Loucy (cell line): ENCODE measurements at regions not wholly inside any gene's neighbourhood (a gene's known extent, or its start where the extent isn't known, plus 50 kb on each side); places are given as distances from the start of the nearest gene placed in this dataset.

ENCODE experiments used
- H2AFZ ChIP-seq: fragments of 200-600 bp; sonication (generic); 2 replicates; pipeline ENCODE4 v1.6.0; 2016; ENCODE audit warnings: antibody characterized with exemption, mild to moderate bottlenecking, low read length, moderate library complexity
- H3F3A ChIP-seq: fragments of 200-600 bp; 2 replicates; pipeline ENCODE4 v1.6.0; 2016; ENCODE audit warnings: antibody characterized with exemption, low read depth, mild to moderate bottlenecking
- H3K27me3 ChIP-seq: fragments of 200-600 bp; sonication (generic); 2 replicates; pipeline ENCODE4 v1.6.1; 2014; ENCODE audit warnings: low read length, mild to moderate bottlenecking; ENCODE audit not compliant: insufficient read depth, poor library complexity, severe bottlenecking
- H3K36me3 ChIP-seq: fragments of 200-600 bp; sonication (generic); 2 replicates; pipeline ENCODE4 v1.6.1; 2016; ENCODE audit warnings: low read length; ENCODE audit not compliant: insufficient read depth
- H3K4me1 ChIP-seq: fragments of 200-600 bp; sonication (generic); 2 replicates; pipeline ENCODE4 v1.5.1; 2014; ENCODE audit warnings: low read length, mild to moderate bottlenecking; ENCODE audit not compliant: insufficient read depth, poor library complexity, severe bottlenecking
- H3K4me2 ChIP-seq: fragments of 200-600 bp; sonication (generic); 2 replicates; pipeline ENCODE4 v1.6.0; 2014; ENCODE audit warnings: antibody characterized with exemption, low read length, low read depth, mild to moderate bottlenecking; ENCODE audit not compliant: poor library complexity, severe bottlenecking
- H3K4me3 ChIP-seq: fragments of 200-600 bp; sonication (generic); 2 replicates; pipeline ENCODE4 v1.5.1; 2014; ENCODE audit warnings: low read length, mild to moderate bottlenecking, mixed read lengths; ENCODE audit not compliant: poor library complexity, severe bottlenecking
- H3K79me2 ChIP-seq: fragments of 200-600 bp; sonication (generic); 2 replicates; pipeline ENCODE4 v1.6.1; 2014; ENCODE audit warnings: low read length; ENCODE audit not compliant: insufficient read depth
- H3K9ac ChIP-seq: fragments of 200-600 bp; sonication (generic); 2 replicates; pipeline ENCODE4 v1.6.0; 2014; ENCODE audit warnings: mild to moderate bottlenecking, low read depth, low read length, moderate library complexity; ENCODE audit not compliant: poor library complexity, severe bottlenecking
- H3K9me2 ChIP-seq: fragments of 200-600 bp; sonication (generic); replicated peaks from 2 replicates; pipeline ENCODE4 v1.6.1; 2016; ENCODE audit warnings: low read depth, low read length, mixed read lengths
- H3K9me3 ChIP-seq: fragments of 200-600 bp; sonication (generic); 2 replicates; pipeline ENCODE4 v1.6.1; 2014; ENCODE audit warnings: mild to moderate bottlenecking, antibody characterized with exemption, low read length, low read depth; ENCODE audit not compliant: insufficient read depth
- H4K20me1 ChIP-seq: fragments of 200-600 bp; sonication (generic); 2 replicates; pipeline ENCODE4 v1.6.0; 2014; ENCODE audit warnings: antibody characterized with exemption, low read length, mild to moderate bottlenecking; ENCODE audit not compliant: insufficient read depth, poor library complexity, severe bottlenecking
- EZH2phosphoT487 ChIP-seq: fragments of 200-600 bp; IDR thresholded peaks from 2 replicates; pipeline ENCODE4 v1.6.1; 2018; ENCODE audit warnings: antibody characterized with exemption, mild to moderate bottlenecking, moderate library complexity, borderline replicate concordance
- TF ChIP-seq, protein P1 (sequence below): fragments of 200-600 bp; sonication (generic); conservative IDR thresholded peaks from 2 replicates; pipeline ENCODE4 v1.5.1; 2014; ENCODE audit warnings: mild to moderate bottlenecking, antibody characterized with exemption, low read length

DNA sequence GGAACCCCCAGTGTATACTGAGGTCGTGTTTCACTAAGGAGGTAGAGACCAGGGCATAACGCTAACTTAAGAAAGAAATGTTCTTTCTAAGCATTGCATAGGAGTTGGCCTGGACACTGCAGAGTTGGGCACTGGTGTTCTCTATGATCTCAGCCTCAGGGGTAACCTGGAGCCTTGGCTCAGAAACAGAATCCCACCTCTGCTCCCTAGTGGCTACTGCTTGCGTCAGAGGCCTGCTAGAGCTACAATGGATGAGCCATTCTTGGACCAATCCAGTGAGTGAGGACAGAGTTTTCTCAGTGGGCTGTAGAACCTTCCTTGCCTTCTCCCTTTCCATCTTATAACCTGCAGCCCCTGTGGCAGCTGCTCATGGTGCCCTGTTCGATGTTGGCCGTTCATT lies 324.4 kb upstream of the CELF4 start:
- TF ChIP-seq, protein P1, sequence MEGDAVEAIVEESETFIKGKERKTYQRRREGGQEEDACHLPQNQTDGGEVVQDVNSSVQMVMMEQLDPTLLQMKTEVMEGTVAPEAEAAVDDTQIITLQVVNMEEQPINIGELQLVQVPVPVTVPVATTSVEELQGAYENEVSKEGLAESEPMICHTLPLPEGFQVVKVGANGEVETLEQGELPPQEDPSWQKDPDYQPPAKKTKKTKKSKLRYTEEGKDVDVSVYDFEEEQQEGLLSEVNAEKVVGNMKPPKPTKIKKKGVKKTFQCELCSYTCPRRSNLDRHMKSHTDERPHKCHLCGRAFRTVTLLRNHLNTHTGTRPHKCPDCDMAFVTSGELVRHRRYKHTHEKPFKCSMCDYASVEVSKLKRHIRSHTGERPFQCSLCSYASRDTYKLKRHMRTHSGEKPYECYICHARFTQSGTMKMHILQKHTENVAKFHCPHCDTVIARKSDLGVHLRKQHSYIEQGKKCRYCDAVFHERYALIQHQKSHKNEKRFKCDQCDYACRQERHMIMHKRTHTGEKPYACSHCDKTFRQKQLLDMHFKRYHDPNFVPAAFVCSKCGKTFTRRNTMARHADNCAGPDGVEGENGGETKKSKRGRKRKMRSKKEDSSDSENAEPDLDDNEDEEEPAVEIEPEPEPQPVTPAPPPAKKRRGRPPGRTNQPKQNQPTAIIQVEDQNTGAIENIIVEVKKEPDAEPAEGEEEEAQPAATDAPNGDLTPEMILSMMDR, result no peak
- TF ChIP-seq EZH2phosphoT487, result no peak
- no peak overlapping the region for H3K4me3 ChIP-seq
- no peaks in the 10 kb centered on the region for H3K27me3 ChIP-seq
- H4K20me1 ChIP-seq, result no peaks in the 10 kb centered on the region
- no peaks in the 10 kb centered on the region for H3K9me3 ChIP-seq
- H3F3A ChIP-seq, result no peaks in the 10 kb centered on the region
- H3K9me2 ChIP-seq, result no peaks in the 10 kb centered on the region
- H3K36me3 ChIP-seq, result no peaks in the 10 kb centered on the region
- H3K4me1 ChIP-seq, result no peaks in the 10 kb centered on the region
- no peak overlapping the region for H3K9ac ChIP-seq
- no peaks in the 10 kb centered on the region for H3K79me2 ChIP-seq
- no peak overlapping the region for H3K4me2 ChIP-seq
- H2AFZ ChIP-seq, result no peak overlapping the region

DNA sequence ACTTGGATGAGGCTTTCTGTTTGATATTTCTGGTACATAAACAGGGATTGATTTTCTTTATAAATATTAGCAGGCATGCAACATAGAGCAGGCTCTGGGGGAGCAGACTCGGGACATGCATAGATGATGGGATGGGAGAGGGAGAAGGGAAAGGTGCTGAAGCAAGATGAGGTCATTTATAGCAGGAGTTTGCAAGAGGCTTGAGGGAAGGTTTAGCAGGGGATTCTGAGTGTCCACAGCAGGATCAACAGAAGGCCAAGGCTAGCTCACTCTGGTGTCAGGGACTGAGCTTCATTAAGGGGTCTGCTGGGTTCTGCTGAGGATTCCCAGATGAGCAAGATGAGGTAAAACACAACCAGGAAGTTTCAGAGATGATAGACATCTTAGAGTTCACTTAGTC lies 309.1 kb upstream of the CELF4 start:
- Histone ChIP-seq H2AFZ (no peak overlapping the region), H3K36me3 (no peaks in the 10 kb centered on the region), H3K9me3 (peaks cover under 1% of the 10 kb centered on the region; the same call in 1 of the 2 replicates), H4K20me1 (no peaks in the 10 kb centered on the region), H3K4me2 (no peak overlapping the region), H3K27me3 (no peaks in the 10 kb centered on the region), H3F3A (no peaks in the 10 kb centered on the region), H3K4me3 (no peak overlapping the region), H3K9me2 (no peaks in the 10 kb centered on the region), H3K79me2 (no peaks in the 10 kb centered on the region), H3K9ac (no peak overlapping the region), H3K4me1 (no peaks in the 10 kb centered on the region)
- TF ChIP-seq EZH2phosphoT487, result no peak

DNA sequence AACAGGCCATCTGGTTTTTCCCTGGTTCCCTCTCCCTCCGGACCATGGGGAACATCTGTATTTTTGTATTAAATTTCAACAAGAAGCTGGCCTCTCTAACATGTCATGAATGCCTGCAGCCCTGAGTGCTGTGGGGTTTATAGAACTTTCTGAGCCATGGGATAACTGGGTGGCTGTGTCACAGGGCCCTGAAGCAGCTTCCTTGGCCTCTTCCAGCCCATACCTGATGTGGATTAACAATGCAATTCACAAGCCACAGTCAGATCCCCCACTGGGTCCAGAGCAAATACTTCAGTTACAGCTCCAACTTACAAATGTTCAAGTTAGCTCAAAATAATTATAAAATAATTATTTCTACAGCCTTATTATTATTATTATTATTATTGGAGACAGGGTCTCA lies 307.8 kb upstream of the CELF4 start:
- H3K27me3 ChIP-seq, result no peaks in the 10 kb centered on the region
- no peaks in the 10 kb centered on the region for H3K36me3 ChIP-seq
- H3K4me2 ChIP-seq, result no peak overlapping the region
- H2AFZ ChIP-seq, result no peak overlapping the region
- H3F3A ChIP-seq, result no peaks in the 10 kb centered on the region
- H4K20me1 ChIP-seq, result no peaks in the 10 kb centered on the region
- H3K9me2 ChIP-seq, result no peaks in the 10 kb centered on the region
- H3K4me3 ChIP-seq, result no peak overlapping the region
- H3K9ac ChIP-seq, result no peak overlapping the region
- TF ChIP-seq, protein P1, result no peak
- no peak for TF ChIP-seq EZH2phosphoT487
- no peaks in the 10 kb centered on the region; the same call in 1 of the 2 replicates for H3K9me3 ChIP-seq
- no peaks in the 10 kb centered on the region for H3K4me1 ChIP-seq
- H3K79me2 ChIP-seq, result no peaks in the 10 kb centered on the region

DNA sequence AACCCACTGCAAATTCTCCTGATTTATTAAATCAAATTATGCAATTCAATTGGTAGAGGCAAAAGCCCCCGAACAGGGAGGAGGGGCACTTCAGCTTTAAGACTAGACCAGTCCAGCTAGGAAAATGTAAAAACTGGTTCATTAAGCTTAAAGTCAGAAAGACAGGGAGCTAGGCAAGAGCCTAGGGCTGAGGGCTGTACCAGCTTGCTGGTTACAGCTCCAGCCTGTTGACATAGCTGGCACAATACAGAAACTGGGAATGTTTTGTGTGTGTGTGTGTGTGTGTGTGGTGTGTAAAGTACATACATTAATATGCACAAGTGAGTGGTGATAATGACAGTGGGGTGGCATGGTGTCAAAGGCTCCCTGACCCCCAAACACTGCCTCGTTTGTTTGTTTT lies 307.0 kb upstream of the CELF4 start:
- Histone ChIP-seq H3K9me2 (no peaks in the 10 kb centered on the region), H3K9me3 (no peaks in the 10 kb centered on the region; the same call in 1 of the 2 replicates), H3K4me2 (no peak overlapping the region), H4K20me1 (no peaks in the 10 kb centered on the region), H2AFZ (no peak overlapping the region), H3K9ac (no peak overlapping the region), H3K36me3 (no peaks in the 10 kb centered on the region), H3K27me3 (no peaks in the 10 kb centered on the region), H3K4me1 (no peaks in the 10 kb centered on the region), H3K4me3 (no peak overlapping the region), H3K79me2 (no peaks in the 10 kb centered on the region), H3F3A (no peaks in the 10 kb centered on the region)
- TF ChIP-seq EZH2phosphoT487, result no peak
- TF ChIP-seq, protein P1, result no peak
